Sigmoid colon (tissue), 6 donors: ENCODE measurements at regions not wholly inside any gene's neighbourhood (a gene's known extent, or its start where the extent isn't known, plus 50 kb on each side); places are given as distances from the start of the nearest gene placed in this dataset.
A peak's percentile ranks its signal among the peaks of the same experiment; 100 is the strongest.

Experiments used
- DNase-seq: peaks from one replicate; pipeline ENCODE4 v3.0.0-alpha.2; 2019
- H3K27ac ChIP-seq, 4 donors: fragments of 200-600 bp; sonication (generic); one replicate each; pipeline ENCODE4 v1.5.1; 2016 to 2019; ENCODE audit warnings: mild to moderate bottlenecking in 1 of 4
- H3K27me3 ChIP-seq, 3 donors: fragments of 200-600 bp; sonication (generic); one replicate each; pipeline ENCODE4 v1.5.1; 2019; ENCODE audit warnings: mild to moderate bottlenecking in 1 of 3
- H3K36me3 ChIP-seq, 4 donors: fragments of 200-600 bp; sonication (generic); one replicate each; pipeline ENCODE4 v1.5.1; 2016 to 2019
- H3K4me1 ChIP-seq, 4 donors: fragments of 200-600 bp; sonication (generic); one replicate each; pipeline ENCODE4 v1.5.1; 2017 to 2019
- H3K4me3 ChIP-seq, 4 donors: fragments of 200-600 bp; sonication (generic); one replicate each; pipeline ENCODE4 v1.5.1; 2017 to 2019; ENCODE audit warnings: mild to moderate bottlenecking in 2 of 4, moderate library complexity in 1 of 4
- H3K9me3 ChIP-seq, 4 donors: fragments of 200-600 bp in 3 of 4; sonication (generic) in 3 of 4; one replicate each; pipeline versions ENCODE4 v1.5.1 to v1.6.1; 2013 to 2019
- EP300 ChIP-seq, 4 donors: sonication (generic); formaldehyde crosslinking; IDR thresholded peaks; one replicate each; pipeline ENCODE4 v1.6.1; 2017; ENCODE audit warnings: antibody characterized with exemption in 4 of 4
- POLR2A ChIP-seq, 2 donors: fragments of 450-650 bp; IDR thresholded peaks; one replicate each; pipeline ENCODE4 v1.6.1; 2016; ENCODE audit warnings: antibody characterized with exemption in 2 of 2, mild to moderate bottlenecking in 2 of 2, moderate library complexity in 2 of 2
- POLR2AphosphoS5 ChIP-seq, 4 donors: sonication (generic); formaldehyde crosslinking; IDR thresholded peaks; one replicate each; pipeline ENCODE4 v1.6.1; 2017; ENCODE audit warnings: antibody characterized with exemption in 4 of 4
- WGBS, 2 donors: extraction: QIAGEN DNeasy Blood & Tissue Kit; methylation state at CpG; one replicate each; pipeline ENCODE4 v1.1.7; 2013; 5-methylcytosine and 5-hydroxymethylcytosine counted together
- intact Hi-C: fragments of 100-400 bp; cut with DNase I; formaldehyde crosslinking; loops from one replicate; pipeline ENCODE4 v1.15.1; 2023
- TF ChIP-seq, protein P1 (sequence below), 4 experiments: fragments of 450-650 bp in 3 of 4; fragments of 200-600 bp in 1 of 4; IDR thresholded peaks; one replicate each; pipeline ENCODE4 v1.5.1; 2016 to 2019; ENCODE audit warnings: antibody characterized with exemption in 4 of 4, mild to moderate bottlenecking in 3 of 4, moderate library complexity in 2 of 4
- donor health status: healthy with polysubstance abuse.
- donor health status: healthy.

- TF ChIP-seq POLR2AphosphoS5 (IDR thresholded peaks at IDR 0.05) (no peak), POLR2A (IDR thresholded peaks at IDR 0.05) (no peak), EP300 (IDR thresholded peaks at IDR 0.05) (no peak)
- TF ChIP-seq, protein P1, sequence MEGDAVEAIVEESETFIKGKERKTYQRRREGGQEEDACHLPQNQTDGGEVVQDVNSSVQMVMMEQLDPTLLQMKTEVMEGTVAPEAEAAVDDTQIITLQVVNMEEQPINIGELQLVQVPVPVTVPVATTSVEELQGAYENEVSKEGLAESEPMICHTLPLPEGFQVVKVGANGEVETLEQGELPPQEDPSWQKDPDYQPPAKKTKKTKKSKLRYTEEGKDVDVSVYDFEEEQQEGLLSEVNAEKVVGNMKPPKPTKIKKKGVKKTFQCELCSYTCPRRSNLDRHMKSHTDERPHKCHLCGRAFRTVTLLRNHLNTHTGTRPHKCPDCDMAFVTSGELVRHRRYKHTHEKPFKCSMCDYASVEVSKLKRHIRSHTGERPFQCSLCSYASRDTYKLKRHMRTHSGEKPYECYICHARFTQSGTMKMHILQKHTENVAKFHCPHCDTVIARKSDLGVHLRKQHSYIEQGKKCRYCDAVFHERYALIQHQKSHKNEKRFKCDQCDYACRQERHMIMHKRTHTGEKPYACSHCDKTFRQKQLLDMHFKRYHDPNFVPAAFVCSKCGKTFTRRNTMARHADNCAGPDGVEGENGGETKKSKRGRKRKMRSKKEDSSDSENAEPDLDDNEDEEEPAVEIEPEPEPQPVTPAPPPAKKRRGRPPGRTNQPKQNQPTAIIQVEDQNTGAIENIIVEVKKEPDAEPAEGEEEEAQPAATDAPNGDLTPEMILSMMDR (IDR thresholded peaks at IDR 0.05): no peak
- Histone ChIP-seq H3K9me3 (no peaks in the 10 kb centered on the region), H3K36me3 (no peaks in the 10 kb centered on the region), H3K4me3 (no peak overlapping the region), H3K27ac (no peak overlapping the region), H3K27me3 (no peaks in the 10 kb centered on the region), H3K4me1 (peaks cover 0 to 30% (median 14%) of the 10 kb centered on the region in 4 donors)
- no peak for DNase-seq
- intact Hi-C loops: no loop called here
- WGBS, 2 donors: 62 to 67% methylated on average over 2 of the region's 2 CpGs
Observed at GRCh38 chr2:37453027-37453426, 108.6 kb downstream of the QPCT start.

- intact Hi-C loops: no loop called here
- no peaks in the 10 kb centered on the region for H3K27me3 ChIP-seq
- no peak overlapping the region for H3K4me3 ChIP-seq
- peak; percentile 65 for DNase-seq
- WGBS, 2 donors: 86 to 92% methylated on average over 5 of the region's 5 CpGs
- no peak for TF ChIP-seq EP300 (IDR thresholded peaks at IDR 0.05)
- TF ChIP-seq, protein P1 (IDR thresholded peaks at IDR 0.05): no peak
- TF ChIP-seq POLR2A (IDR thresholded peaks at IDR 0.05): no peak
- no peak for TF ChIP-seq POLR2AphosphoS5 (IDR thresholded peaks at IDR 0.05)
- no peaks in the 10 kb centered on the region for H3K9me3 ChIP-seq
- H3K36me3 ChIP-seq: no peaks in the 10 kb centered on the region
- peaks cover 0 to 36% (median 25%) of the 10 kb centered on the region in 4 donors for H3K4me1 ChIP-seq
- H3K27ac ChIP-seq: peak overlapping the region in 1 of 4 donors; percentile 36
Observed at GRCh38 chr2:37454851-37455762, 110.7 kb downstream of the QPCT start.

- TF ChIP-seq POLR2AphosphoS5 (IDR thresholded peaks at IDR 0.05) (no peak), EP300 (IDR thresholded peaks at IDR 0.05) (no peak), POLR2A (IDR thresholded peaks at IDR 0.05) (no peak)
- TF ChIP-seq, protein P1 (IDR thresholded peaks at IDR 0.05): no peak
- intact Hi-C loops: no loop called here
- Histone ChIP-seq H3K9me3 (no peaks in the 10 kb centered on the region), H3K27ac (peak overlapping the region in 1 of 4 donors; percentile 19), H3K4me1 (peaks cover 0 to 49% (median 37%) of the 10 kb centered on the region in 4 donors), H3K36me3 (no peaks in the 10 kb centered on the region), H3K4me3 (no peak overlapping the region), H3K27me3 (no peaks in the 10 kb centered on the region)
- WGBS, 2 donors: 44 to 70% methylated on average over 1 of the region's 1 CpG
- no peak for DNase-seq
Observed at GRCh38 chr2:37456479-37456878, 112.0 kb downstream of the QPCT start.

GRCh38 chr2:37457401-37457901 is 113.0 kb downstream of the QPCT start:
- no peak for TF ChIP-seq POLR2A (IDR thresholded peaks at IDR 0.05)
- TF ChIP-seq, protein P1 (IDR thresholded peaks at IDR 0.05): no peak
- TF ChIP-seq EP300 (IDR thresholded peaks at IDR 0.05): no peak
- TF ChIP-seq POLR2AphosphoS5 (IDR thresholded peaks at IDR 0.05): no peak
- Histone ChIP-seq H3K27me3 (no peaks in the 10 kb centered on the region), H3K36me3 (no peaks in the 10 kb centered on the region), H3K4me1 (peaks cover 0 to 49% (median 37%) of the 10 kb centered on the region in 4 donors), H3K4me3 (no peak overlapping the region), H3K9me3 (no peaks in the 10 kb centered on the region), H3K27ac (peak overlapping the region in 1 of 4 donors; percentile 19)
- 80 to 81% methylated on average over 9 of the region's 9 CpGs for WGBS, 2 donors
- intact Hi-C loops: no loop called here
- no peak for DNase-seq
